SK-N-SH (cell line): ENCODE measurements at regions not wholly inside any gene's neighbourhood (a gene's known extent, or its start where the extent isn't known, plus 50 kb on each side); places are given as distances from the start of the nearest gene placed in this dataset.

ENCODE experiments used
- CTCF ChIA-PET: fragments of 300-600, 350-600 bp; formaldehyde crosslinking; extraction: SDS; loops from one replicate; lab custom pipeline; 2021; lab: Yijun Ruan, JAX
- POLR2A ChIA-PET: fragments of 350-600 bp; sonication (Branson Sonifier 250); formaldehyde crosslinking; extraction: SDS; loops from one replicate; lab custom pipeline; 2020; ENCODE audit warnings: antibody characterized with exemption, inconsistent platforms; lab: Yijun Ruan, JAX
- DNase-seq: peaks from one replicate; pipeline ENCODE4 v3.0.0; 2012
- H2AFZ ChIP-seq: fragments of 200-600 bp; sonication (generic); 2 replicates; pipeline ENCODE4 v1.8.1; 2016; ENCODE audit warnings: antibody characterized with exemption, mild to moderate bottlenecking, low read depth
- H3F3A ChIP-seq: fragments of 200-600 bp; sonication (generic); replicated peaks from 2 replicates; pipeline ENCODE3; 2016; ENCODE audit warnings: antibody characterized with exemption, mild to moderate bottlenecking; ENCODE audit not compliant: insufficient read depth
- H3K27ac ChIP-seq, 2 experiments: fragments of 200-500 bp in 1 of 2; fragments of 200-600 bp in 1 of 2; sonication (Bioruptor generic) in 1 of 2; sonication (generic), shearing (Covaris generic) in 1 of 2; 2 replicates each; pipeline versions ENCODE4 v1.5.1 to v1.6.1; 2014 to 2016; ENCODE audit warnings: low read depth in 2 of 2, inconsistent platforms in 1 of 2, low read length in 1 of 2, mild to moderate bottlenecking in 1 of 2, mixed read lengths in 1 of 2
- H3K27me3 ChIP-seq: fragments of 200-600 bp; sonication (generic), shearing (Covaris generic); 2 replicates; pipeline ENCODE4 v1.6.1; 2016; ENCODE audit warnings: mixed run types; ENCODE audit not compliant: insufficient read depth
- H3K36me3 ChIP-seq, 2 experiments: fragments of 200-500 bp in 1 of 2; fragments of 200-600 bp in 1 of 2; sonication (Bioruptor generic) in 1 of 2; sonication (generic) in 1 of 2; replicated peaks in 1 of 2; 2 replicates each; pipeline versions ENCODE3 to v1.5.1; 2014 to 2016; ENCODE audit warnings: low read length in 1 of 2, mild to moderate bottlenecking in 1 of 2; ENCODE audit not compliant: insufficient read depth in 2 of 2, control insufficient read depth in 1 of 2
- H3K4me1 ChIP-seq, 2 experiments: fragments of 200-500 bp in 1 of 2; fragments of 200-600 bp in 1 of 2; sonication (Bioruptor generic) in 1 of 2; sonication (generic), shearing (Covaris generic) in 1 of 2; 2 replicates each; pipeline versions ENCODE4 v1.5.1 to v1.6.1; 2014 to 2016; ENCODE audit warnings: low read depth in 1 of 2, low read length in 1 of 2, mixed run types in 1 of 2; ENCODE audit not compliant: insufficient read depth in 2 of 2, control insufficient read depth in 1 of 2
- H3K4me2 ChIP-seq: fragments of 200-600 bp; sonication (generic), shearing (Covaris generic); 2 replicates; pipeline ENCODE4 v1.6.1; 2017; ENCODE audit warnings: mixed run types
- H3K4me3 ChIP-seq, 2 experiments: fragments of 200-500 bp in 1 of 2; fragments of 200-600 bp in 1 of 2; sonication (Bioruptor generic) in 1 of 2; sonication (generic), shearing (Covaris generic) in 1 of 2; 2 replicates each; pipeline versions ENCODE4 v1.5.1 to v1.8.1; 2014 to 2016; ENCODE audit warnings: low read depth in 2 of 2, inconsistent platforms in 1 of 2, low read length in 1 of 2, mild to moderate bottlenecking in 1 of 2, mixed read lengths in 1 of 2, moderate library complexity in 1 of 2
- H3K79me2 ChIP-seq: fragments of 200-600 bp; sonication (generic); 2 replicates; pipeline ENCODE4 v1.8.1; 2017; ENCODE audit warnings: mild to moderate bottlenecking; ENCODE audit not compliant: insufficient read depth
- H3K9ac ChIP-seq: fragments of 200-600 bp; sonication (generic); 2 replicates; pipeline ENCODE4 v1.6.1; 2017; ENCODE audit warnings: mixed run types
- H3K9me2 ChIP-seq: fragments of 200-600 bp; sonication (generic); 2 replicates; pipeline ENCODE4 v1.6.1; 2017; ENCODE audit warnings: mixed run types
- H3K9me3 ChIP-seq: fragments of 200-600 bp; sonication (generic); 2 replicates; pipeline ENCODE4 v1.6.1; 2017; ENCODE audit warnings: mixed run types, mild to moderate bottlenecking, moderate library complexity
- H4K20me1 ChIP-seq: fragments of 200-600 bp; sonication (generic); 2 replicates; pipeline ENCODE4 v1.6.1; 2017; ENCODE audit warnings: mild to moderate bottlenecking, mixed run types; ENCODE audit not compliant: insufficient read depth
- CHD2 ChIP-seq: fragments of 150-350 bp; IDR thresholded peaks from 2 replicates; pipeline ENCODE4 v1.6.1; 2018; ENCODE audit warnings: low read length; ENCODE audit not compliant: partially characterized antibody
- CTCF ChIP-seq: fragments of 200-600 bp; sonication (generic); IDR thresholded peaks from 2 replicates; pipeline ENCODE4 v1.6.1; 2017; ENCODE audit warnings: antibody characterized with exemption, mild to moderate bottlenecking, moderate library complexity
- FOXM1 ChIP-seq: IDR thresholded peaks from 2 replicates; pipeline ENCODE4 v1.4.0; 2012; ENCODE audit warnings: low read depth, mild to moderate bottlenecking
- GABPA ChIP-seq: IDR thresholded peaks from 2 replicates; pipeline ENCODE4 v1.4.0; 2012; ENCODE audit warnings: low read depth, mild to moderate bottlenecking
- GATA2 ChIP-seq: sonication (generic); formaldehyde crosslinking; IDR thresholded peaks from 2 replicates; pipeline ENCODE4 v1.5.0; 2020; ENCODE audit warnings: mild to moderate bottlenecking, missing genetic modification reagents
- MAX ChIP-seq: IDR thresholded peaks from 2 replicates; pipeline ENCODE4 v1.4.0; 2012; ENCODE audit warnings: low read depth
- MXI1 ChIP-seq: IDR thresholded peaks from 2 replicates; pipeline ENCODE4 v1.6.1; 2012; ENCODE audit warnings: mild to moderate bottlenecking, low read depth, low read length, improper control_type of control experiment
- NFIC ChIP-seq: IDR thresholded peaks from 2 replicates; pipeline ENCODE4 v1.4.0; 2012; ENCODE audit warnings: borderline replicate concordance
- NRF1 ChIP-seq: IDR thresholded peaks from 2 replicates; pipeline ENCODE4 v1.6.1; 2012; ENCODE audit warnings: low read depth, mild to moderate bottlenecking, low read length
- PBX3 ChIP-seq: IDR thresholded peaks from 2 replicates; pipeline ENCODE4; 2012
- RAD21 ChIP-seq: IDR thresholded peaks from 2 replicates; pipeline ENCODE4 v1.6.1; 2012; ENCODE audit warnings: mild to moderate bottlenecking, low read length
- RCOR1 ChIP-seq: fragments of 150-350 bp; IDR thresholded peaks from 2 replicates; pipeline ENCODE4 v1.6.1; 2017; ENCODE audit warnings: antibody characterized with exemption, low read length
- REST ChIP-seq: IDR thresholded peaks from 2 replicates; pipeline ENCODE4 v1.6.1; 2012; ENCODE audit warnings: mild to moderate bottlenecking, low read depth, low read length, moderate library complexity
- RFX5 ChIP-seq: IDR thresholded peaks from 2 replicates; pipeline ENCODE4 v1.6.1; 2012; ENCODE audit warnings: mild to moderate bottlenecking, improper control_type of control experiment, low read length
- SIN3A ChIP-seq: IDR thresholded peaks from 2 replicates; pipeline ENCODE4 v1.6.1; 2012; ENCODE audit warnings: low read depth, mild to moderate bottlenecking, low read length, moderate library complexity, borderline replicate concordance
- SMC3 ChIP-seq: IDR thresholded peaks from 2 replicates; pipeline ENCODE4 v1.6.1; 2012; ENCODE audit warnings: low read depth, low read length, improper control_type of control experiment
- YY1 ChIP-seq: IDR thresholded peaks from 2 replicates; pipeline ENCODE4 v1.4.0; 2012; ENCODE audit warnings: low read depth, mild to moderate bottlenecking
- WGBS: methylation state at CpG from one replicate; pipeline ENCODE4 v1.1.6; 2017; ENCODE audit warnings: low lambda C conversion rate; 5-methylcytosine and 5-hydroxymethylcytosine counted together

GRCh38 chr20:46799781-46800408 lies 90.4 kb downstream of the SLC2A10 start:
- Histone ChIP-seq H4K20me1 (no peaks in the 10 kb centered on the region), H3K27me3 (peaks cover 3% of the 10 kb centered on the region; the same call in 1 of the 2 replicates), H3K4me3 (no peak overlapping the region), H3K27ac (no peak overlapping the region), H3K4me1 (peaks cover 0 to 4% of the 10 kb centered on the region in 2 experiments; a peak in 1 of 4 replicates), H3K9ac (no peak overlapping the region), H3F3A (no peaks in the 10 kb centered on the region), H3K79me2 (no peaks in the 10 kb centered on the region), H3K4me2 (no peak overlapping the region), H2AFZ (no peak overlapping the region), H3K9me3 (no peaks in the 10 kb centered on the region), H3K9me2 (no peaks in the 10 kb centered on the region), H3K36me3 (no peaks in the 10 kb centered on the region)
- TF ChIP-seq GATA2 (CRISPR knock-in tag) = no peak
- TF ChIP-seq CHD2 = no peak
- TF ChIP-seq YY1 = no peak
- no peak for TF ChIP-seq NFIC
- no peak for TF ChIP-seq PBX3
- no peak for TF ChIP-seq NRF1
- TF ChIP-seq MXI1 = no peak
- no peak for TF ChIP-seq SMC3
- TF ChIP-seq GABPA = no peak
- no peak for TF ChIP-seq FOXM1
- TF ChIP-seq RAD21 = no peak
- ChIA-PET CTCF (interaction anchor here (1.0 to 1.5 kb wide), 4 partner anchors 10 to 47 kb away, joined by 3 to 4 read pairs (median 4); no protein-coding TSS in a partner anchor), POLR2A (no interaction called here)
- no peak for DNase-seq
- 27% methylated on average over 7 of the region's 7 CpGs for WGBS

- Histone ChIP-seq H3K9me3 (no peaks in the 10 kb centered on the region), H3K27ac (no peak overlapping the region), H2AFZ (no peak overlapping the region), H3K4me3 (no peak overlapping the region), H3K36me3 (no peaks in the 10 kb centered on the region), H3K9me2 (no peaks in the 10 kb centered on the region), H3K4me2 (no peak overlapping the region), H3K27me3 (peaks cover 1% of the 10 kb centered on the region; the same call in 1 of the 2 replicates), H3K9ac (no peak overlapping the region), H3K79me2 (no peaks in the 10 kb centered on the region), H3F3A (no peaks in the 10 kb centered on the region), H3K4me1 (peaks cover 0 to 4% of the 10 kb centered on the region in 2 experiments; a peak in 1 of 4 replicates), H4K20me1 (no peaks in the 10 kb centered on the region)
- ChIA-PET CTCF (interaction anchor here (1.2 to 1.4 kb wide), 2 partner anchors 14 to 48 kb away, joined by 4 read pairs; no protein-coding TSS in a partner anchor), POLR2A (no interaction called here)
- no peak for TF ChIP-seq MXI1
- TF ChIP-seq CHD2 = no peak
- TF ChIP-seq NRF1 = no peak
- TF ChIP-seq REST = no peak
- no peak for TF ChIP-seq FOXM1
- TF ChIP-seq SIN3A = no peak
- no peak for TF ChIP-seq RFX5
- no peak for TF ChIP-seq RAD21
- TF ChIP-seq SMC3 = no peak
- TF ChIP-seq RCOR1 = no peak
- TF ChIP-seq CTCF = no peak
- no peak for TF ChIP-seq MAX
- 32% methylated on average over 2 of the region's 2 CpGs for WGBS
- no peak for DNase-seq
Observed at GRCh38 chr20:46800409-46800804, 91.0 kb downstream of the SLC2A10 start.
